H9 (cell line): ENCODE measurements at regions not wholly inside any gene's neighbourhood (a gene's known extent, or its start where the extent isn't known, plus 50 kb on each side); places are given as distances from the start of the nearest gene placed in this dataset.

Experiments used
- DNase-seq: peaks from one replicate; pipeline ENCODE4 v3.0.0-alpha.2; 2017
- H2AFZ ChIP-seq: one replicate; pipeline ENCODE4 v1.6.1; 2013; ENCODE audit warnings: mild to moderate bottlenecking, low read length, control low read depth, moderate library complexity
- H2AK5ac ChIP-seq: 2 replicates; pipeline ENCODE4 v1.6.1; 2013; ENCODE audit warnings: low read length, control low read depth, mixed read lengths; ENCODE audit not compliant: insufficient read length
- H2BK120ac ChIP-seq: one replicate; pipeline ENCODE4 v1.6.1; 2013; ENCODE audit warnings: low read depth, mild to moderate bottlenecking, low read length, control low read depth, inconsistent platforms; ENCODE audit not compliant: poor library complexity, severe bottlenecking
- H2BK12ac ChIP-seq: 2 replicates; pipeline ENCODE4 v1.6.1; 2013; ENCODE audit warnings: low read length, control low read depth, mixed read lengths, low read depth; ENCODE audit not compliant: insufficient read length
- H2BK15ac ChIP-seq: 2 replicates; pipeline ENCODE4 v1.6.1; 2013; ENCODE audit warnings: low read depth, low read length, control low read depth
- H2BK20ac ChIP-seq: one replicate; pipeline ENCODE4 v1.6.1; 2013; ENCODE audit warnings: low read depth, mild to moderate bottlenecking, low read length, control low read depth, inconsistent platforms; ENCODE audit not compliant: poor library complexity, severe bottlenecking
- H2BK5ac ChIP-seq: 2 replicates; pipeline ENCODE4 v1.6.1; 2013; ENCODE audit warnings: low read length, control low read depth, mixed read lengths; ENCODE audit not compliant: insufficient read length
- H3K14ac ChIP-seq: 2 replicates; pipeline ENCODE4 v1.6.1; 2013; ENCODE audit warnings: low read length, control low read depth; ENCODE audit not compliant: insufficient read depth
- H3K18ac ChIP-seq: 2 replicates; pipeline ENCODE4 v1.6.1; 2013; ENCODE audit warnings: low read depth, mild to moderate bottlenecking, mixed read lengths, low read length, control low read depth; ENCODE audit not compliant: insufficient read length
- H3K23ac ChIP-seq: 2 replicates; pipeline ENCODE4 v1.6.1; 2013; ENCODE audit warnings: low read length, control low read depth, mixed read lengths, low read depth; ENCODE audit not compliant: insufficient read length
- H3K23me2 ChIP-seq: 2 replicates; pipeline ENCODE4 v1.6.1; 2013; ENCODE audit warnings: low read depth, mild to moderate bottlenecking, mixed read lengths, low read length, control low read depth; ENCODE audit not compliant: insufficient read length, poor library complexity, severe bottlenecking
- H3K27ac ChIP-seq: 2 replicates; pipeline ENCODE4 v1.5.1; 2013; ENCODE audit warnings: low read length, control low read depth, mixed read lengths, low read depth; ENCODE audit not compliant: insufficient read length
- H3K27me3 ChIP-seq: 2 replicates; pipeline ENCODE4 v1.6.1; 2013; ENCODE audit warnings: low read length, control low read depth, inconsistent platforms; ENCODE audit not compliant: insufficient read depth
- H3K4ac ChIP-seq: 2 replicates; pipeline ENCODE4 v1.6.1; 2013; ENCODE audit warnings: low read depth, mild to moderate bottlenecking, control low read depth, inconsistent platforms, low read length, moderate library complexity
- H3K4me1 ChIP-seq: 2 replicates; pipeline ENCODE4 v1.6.1; 2013; ENCODE audit warnings: low read length, control low read depth, inconsistent platforms; ENCODE audit not compliant: insufficient read depth
- H3K4me2 ChIP-seq: 2 replicates; pipeline ENCODE4 v1.6.1; 2013; ENCODE audit warnings: low read length, control low read depth, mixed read lengths; ENCODE audit not compliant: insufficient read length, insufficient read depth
- H3K56ac ChIP-seq: 2 replicates; pipeline ENCODE4 v1.6.1; 2013; ENCODE audit warnings: low read depth, mild to moderate bottlenecking, mixed read lengths, low read length, control low read depth; ENCODE audit not compliant: insufficient read length
- H3K79me1 ChIP-seq: 2 replicates; pipeline ENCODE4 v1.6.1; 2013; ENCODE audit warnings: low read depth, mild to moderate bottlenecking, moderate library complexity, low read length, control low read depth, inconsistent platforms; ENCODE audit not compliant: insufficient read depth, poor library complexity, severe bottlenecking
- H3K79me2 ChIP-seq: 2 replicates; pipeline ENCODE4 v1.6.1; 2013; ENCODE audit warnings: low read length, control low read depth, inconsistent platforms; ENCODE audit not compliant: insufficient read depth
- H3K9ac ChIP-seq: 2 replicates; pipeline ENCODE4 v1.6.1; 2013; ENCODE audit warnings: low read length, control low read depth, mixed read lengths; ENCODE audit not compliant: insufficient read length; ENCODE audit errors: extremely low read depth
- H3K9me3 ChIP-seq: one replicate; pipeline ENCODE4 v1.6.1; 2013; ENCODE audit warnings: low read depth, low read length, inconsistent platforms; ENCODE audit not compliant: control insufficient read depth
- H3T11ph ChIP-seq: one replicate; pipeline ENCODE4 v1.6.1; 2013; ENCODE audit warnings: mild to moderate bottlenecking, low read length, control low read depth, inconsistent platforms
- H4K20me1 ChIP-seq: one replicate; pipeline ENCODE4 v1.6.1; 2013; ENCODE audit not compliant: control insufficient read depth, insufficient read length, insufficient read depth
- H4K5ac ChIP-seq: 2 replicates; pipeline ENCODE4 v1.6.1; 2013; ENCODE audit warnings: low read depth, mild to moderate bottlenecking, mixed read lengths, low read length, control low read depth; ENCODE audit not compliant: insufficient read length
- H4K8ac ChIP-seq: replicated peaks from 2 replicates; pipeline ENCODE4 v1.6.1; 2013; ENCODE audit warnings: low read length, control low read depth, mixed read lengths, low read depth; ENCODE audit not compliant: insufficient read length
- H4K91ac ChIP-seq: 2 replicates; pipeline ENCODE4 v1.6.1; 2013; ENCODE audit warnings: low read depth, mild to moderate bottlenecking, moderate library complexity, mixed read lengths, low read length, control low read depth; ENCODE audit not compliant: insufficient read length
- H3K27ac Mint-ChIP-seq, 3 experiments: 2 replicates in 2 of 3; 3 replicates in 1 of 3; pipeline ENCODE4 v1.8.0; 2020 to 2021; ENCODE audit warnings: mixed read lengths in 3 of 3, mild to moderate bottlenecking in 1 of 3, moderate library complexity in 1 of 3
- H3K27me3 Mint-ChIP-seq: 2 replicates; pipeline ENCODE4 v1.8.0; 2021; ENCODE audit warnings: low read depth, mild to moderate bottlenecking, moderate library complexity, mixed read lengths
- H3K36me3 Mint-ChIP-seq, 3 experiments: 2 replicates in 2 of 3; 3 replicates in 1 of 3; pipeline ENCODE4 v1.8.0; 2020 to 2021; ENCODE audit warnings: low read depth in 3 of 3, mixed read lengths in 3 of 3; ENCODE audit not compliant: insufficient read depth in 1 of 3
- H3K4me1 Mint-ChIP-seq, 2 experiments: 2 replicates each; pipeline ENCODE4 v1.8.0; 2020; ENCODE audit warnings: mixed read lengths in 2 of 2
- H3K4me3 Mint-ChIP-seq, 2 experiments: 2 replicates in 1 of 2; 3 replicates in 1 of 2; pipeline ENCODE4 v1.8.0; 2020 to 2021; ENCODE audit warnings: mild to moderate bottlenecking in 2 of 2, mixed read lengths in 2 of 2, moderate library complexity in 1 of 2
- H3K9me3 Mint-ChIP-seq, 2 experiments: 2 replicates in 1 of 2; 3 replicates in 1 of 2; pipeline ENCODE4 v1.8.0; 2020; ENCODE audit warnings: mild to moderate bottlenecking in 2 of 2, mixed read lengths in 2 of 2, moderate library complexity in 1 of 2
- CTCF ChIP-seq: fragments of 200-600 bp; sonication (generic); conservative IDR thresholded peaks from 3 replicates; pipeline ENCODE4 v1.8.0; 2021; ENCODE audit warnings: antibody characterized with exemption, mild to moderate bottlenecking
- WGBS: extraction: QIAGEN DNeasy Blood & Tissue Kit; methylation state at CpG from one replicate; pipeline ENCODE4 v1.1.7; 2013; ENCODE audit warnings: missing lambda C conversion rate, low lambda C conversion rate, mixed read lengths; ENCODE audit not compliant: insufficient read length; ENCODE audit errors: extremely low coverage; 5-methylcytosine and 5-hydroxymethylcytosine counted together

- Histone ChIP-seq H3K9ac (no peak overlapping the region), H2BK15ac (no peak overlapping the region), H3K56ac (no peak overlapping the region), H3K18ac (no peak overlapping the region), H2BK120ac (no peak overlapping the region), H3T11ph (no peak overlapping the region), H2AFZ (no peak overlapping the region), H2BK20ac (no peak overlapping the region), H2BK5ac (no peak overlapping the region), H4K8ac (no peak overlapping the region), H2BK12ac (no peak overlapping the region), H3K4ac (no peak overlapping the region), H3K79me2 (no peaks in the 10 kb centered on the region), H4K5ac (no peak overlapping the region), H3K23ac (no peak overlapping the region), H4K91ac (no peak overlapping the region), H3K4me1 (no peaks in the 10 kb centered on the region), H3K79me1 (no peaks in the 10 kb centered on the region), H3K4me2 (no peak overlapping the region), H3K14ac (no peak overlapping the region), H4K20me1 (no peaks in the 10 kb centered on the region), H3K9me3 (no peaks in the 10 kb centered on the region), H3K27ac (no peak overlapping the region), H2AK5ac (no peak overlapping the region), H3K27me3 (no peaks in the 10 kb centered on the region), H3K23me2 (no peaks in the 10 kb centered on the region)
- no peak for TF ChIP-seq CTCF
- H3K27ac Mint-ChIP-seq = no peak overlapping the region
- H3K4me3 Mint-ChIP-seq = no peak overlapping the region
- H3K9me3 Mint-ChIP-seq = peaks cover 0 to 5% of the 10 kb centered on the region in 2 experiments; a peak in 1 of 5 replicates
- peaks cover 0 to 4% (median 2%) of the 10 kb centered on the region in 3 experiments; a peak in 2 of 7 replicates for H3K36me3 Mint-ChIP-seq
- no peaks in the 10 kb centered on the region for H3K27me3 Mint-ChIP-seq
- H3K4me1 Mint-ChIP-seq = no peaks in the 10 kb centered on the region
- no CpG with 5 or more reads among the region's 1 CpG for WGBS
- no peak for DNase-seq
Measured at GRCh38 chr11:104661901-104662300, 236.4 kb downstream of the CASP12 start.
